ENCODE measurements at regions not wholly inside any gene's neighbourhood (a gene's known extent, or its start where the extent isn't known, plus 50 kb on each side); places are given as distances from the start of the nearest gene placed in this dataset.
A peak's percentile ranks its signal among the peaks of the same experiment; 100 is the strongest.

DNA sequence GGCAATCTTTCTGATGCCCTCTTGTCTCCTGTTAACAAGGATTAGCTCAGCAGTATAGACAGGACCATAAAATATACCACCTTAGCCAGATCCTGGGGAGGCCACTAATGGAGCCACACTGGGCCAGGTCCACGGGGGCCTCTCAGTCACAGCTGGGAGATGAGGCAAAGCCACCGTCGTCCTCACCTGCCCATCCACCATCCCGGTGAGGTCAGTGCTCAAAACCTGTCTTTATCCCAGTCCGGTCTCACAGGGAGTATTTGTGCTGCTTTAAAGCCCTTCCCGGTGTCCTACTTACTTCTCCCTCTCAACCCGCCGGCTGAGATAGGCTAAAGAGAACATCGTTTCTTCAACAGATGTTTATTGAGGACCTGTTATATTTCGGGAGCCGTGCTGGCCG, 104.3 kb downstream of the EDN3 start:
- no peak for DNase-seq

DNA sequence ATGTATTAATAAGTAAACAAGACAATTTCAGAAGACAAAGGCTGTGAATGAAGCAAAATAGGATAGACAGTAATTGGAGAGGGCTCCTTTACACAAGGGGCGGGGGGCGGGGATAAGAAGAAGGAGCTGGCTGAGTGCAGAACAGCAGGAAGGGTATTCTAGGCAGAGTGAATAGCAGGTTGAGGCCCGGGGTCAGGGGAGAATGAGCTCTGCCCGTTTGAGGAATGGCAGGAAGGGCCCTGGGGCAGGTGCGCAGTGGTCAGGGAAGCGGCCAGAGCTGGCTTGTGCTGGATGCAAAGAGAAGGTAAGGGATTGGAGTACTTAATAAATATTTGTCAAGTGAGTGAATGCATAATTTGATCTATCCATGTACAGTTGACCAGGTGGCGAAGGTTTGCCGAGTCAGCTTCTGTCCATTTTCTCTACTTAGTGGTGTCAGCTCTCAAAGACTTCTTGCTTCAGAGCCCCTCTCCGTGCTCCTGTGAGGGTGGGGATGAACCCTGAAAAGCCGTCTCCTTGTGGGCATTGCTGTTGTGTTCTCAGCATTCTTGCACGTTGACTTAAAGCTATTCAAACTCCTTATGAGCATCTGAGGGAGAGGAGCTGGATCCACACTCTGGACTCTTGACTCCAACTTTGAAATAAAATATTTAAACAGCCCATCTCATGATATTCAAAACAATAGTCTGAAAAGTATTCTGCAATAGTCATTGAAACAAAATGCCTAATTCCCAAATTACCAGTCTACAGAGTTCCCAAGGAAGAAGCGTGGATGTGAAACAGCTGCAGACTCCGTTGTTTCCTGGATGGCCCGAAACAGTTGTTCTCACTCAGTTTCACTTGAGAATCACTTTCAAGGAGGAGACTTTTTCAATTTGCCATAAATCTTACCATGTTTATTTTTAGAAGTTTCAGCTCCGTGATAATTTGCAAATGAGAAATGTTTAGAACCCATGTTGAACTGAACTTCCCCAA, 105.1 kb downstream of the EDN3 start:
- DNase-seq: no peak

GRCh38 chr20:59406446-59406845, 106.0 kb downstream of the EDN3 start:
- no peak for DNase-seq

DNA sequence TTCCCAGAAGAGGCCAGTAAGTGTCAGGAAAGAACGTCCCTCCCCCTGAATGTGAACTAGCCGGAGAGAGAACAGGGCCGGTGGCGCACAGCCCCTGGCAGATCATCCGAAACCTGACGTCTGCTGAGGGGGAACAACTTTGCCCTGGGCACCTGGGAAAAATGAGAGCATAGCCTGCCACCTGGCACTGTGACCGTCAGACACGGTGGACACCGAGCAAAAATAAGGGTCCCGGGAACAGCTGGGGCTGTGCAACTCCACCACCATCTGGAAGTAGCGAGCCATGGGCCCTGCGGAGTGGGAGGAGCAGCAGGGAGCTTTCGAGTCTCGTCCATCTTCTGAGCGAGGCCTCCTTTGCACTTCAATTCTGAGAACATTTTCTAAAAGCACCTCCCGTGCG, 110.8 kb downstream of the EDN3 start:
- DNase-seq: no peak

DNA sequence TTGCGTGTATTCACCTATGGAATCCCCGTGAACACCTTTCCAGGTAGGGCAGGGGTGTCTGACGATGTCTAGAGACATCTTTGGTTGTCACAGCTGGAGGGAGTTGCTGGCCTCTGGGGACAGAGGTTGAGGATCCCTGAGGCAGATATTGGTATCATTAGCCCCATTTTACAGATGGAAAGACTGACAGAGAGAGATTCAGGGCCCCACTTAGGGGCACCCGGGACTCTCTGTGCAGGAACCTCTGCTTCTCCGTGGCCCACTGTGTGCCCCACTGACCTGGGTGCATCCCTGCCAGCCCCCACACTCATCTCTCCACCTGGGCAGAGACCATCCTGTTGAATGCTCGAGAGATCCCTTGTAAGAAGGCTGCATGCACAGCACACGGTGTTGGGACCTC, 111.2 kb downstream of the EDN3 start:
- DNase-seq: no peak

DNA sequence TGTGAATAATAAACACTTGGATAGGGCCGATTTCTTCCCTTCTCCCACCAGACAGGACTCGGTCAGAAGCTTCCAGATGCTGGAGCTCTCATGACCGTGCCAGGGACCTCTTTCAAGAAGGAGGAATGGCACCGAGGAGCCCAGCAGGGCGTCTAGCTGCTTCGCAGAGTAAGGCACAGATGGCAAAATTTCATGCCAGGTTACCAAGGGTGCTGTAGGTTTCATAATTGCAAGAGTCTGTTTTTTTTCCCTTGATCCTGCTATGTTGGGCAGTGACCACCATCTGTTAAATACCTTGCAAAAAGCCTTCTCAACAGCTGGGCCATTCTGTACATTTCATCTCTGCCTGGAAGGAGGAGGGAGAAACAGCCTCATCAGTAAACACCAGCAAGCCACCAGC, 111.8 kb downstream of the EDN3 start:
- peak; percentile 67 for DNase-seq

DNA sequence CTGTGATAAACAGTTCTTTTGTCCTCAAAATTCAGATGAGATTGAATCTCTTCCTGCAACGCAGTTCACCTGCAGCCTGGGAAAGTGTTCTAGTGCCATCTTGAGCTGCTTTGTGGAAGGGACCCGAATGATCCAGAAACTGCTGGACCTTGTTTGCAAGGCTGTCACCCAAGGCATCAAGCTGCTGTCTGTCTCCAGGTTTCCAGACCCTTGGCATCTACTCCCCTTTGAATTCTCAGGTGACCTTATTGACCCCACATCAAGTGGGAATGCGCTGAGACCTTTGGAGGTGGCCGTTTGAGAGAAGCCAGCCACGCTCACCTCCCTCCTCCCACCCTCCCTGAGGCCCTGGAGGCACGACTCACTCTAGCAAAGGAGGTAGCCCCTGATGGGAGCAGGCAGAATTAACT, 112.5 kb downstream of the EDN3 start:
- peak; percentile 25 for DNase-seq

DNA sequence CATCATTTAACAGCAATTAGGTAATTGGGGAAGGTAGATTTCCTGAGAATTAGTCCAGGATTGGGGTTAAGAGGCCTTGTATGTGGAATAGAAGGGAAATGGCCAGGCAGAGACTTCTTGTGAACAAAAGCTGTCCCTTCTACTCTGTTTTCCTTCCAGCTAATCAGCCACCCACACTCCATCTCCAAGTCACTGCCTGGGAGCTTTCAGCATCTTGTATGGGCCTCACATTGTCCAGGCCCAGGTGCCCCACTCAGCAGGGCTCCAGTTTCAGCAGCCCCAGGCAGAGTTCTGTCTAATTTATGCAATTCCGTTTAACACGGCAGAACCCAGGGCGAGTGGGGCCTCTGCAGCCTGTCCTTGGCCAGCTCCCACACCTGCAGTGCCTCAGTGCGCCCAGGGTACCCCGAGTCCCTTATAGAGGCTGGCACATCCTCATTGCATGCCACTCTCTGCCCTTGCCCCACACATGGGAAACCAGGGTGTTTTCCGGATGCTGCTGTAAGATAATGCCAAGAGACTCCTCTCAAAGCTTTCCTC, 113.0 kb downstream of the EDN3 start:
- DNase-seq: no peak

DNA sequence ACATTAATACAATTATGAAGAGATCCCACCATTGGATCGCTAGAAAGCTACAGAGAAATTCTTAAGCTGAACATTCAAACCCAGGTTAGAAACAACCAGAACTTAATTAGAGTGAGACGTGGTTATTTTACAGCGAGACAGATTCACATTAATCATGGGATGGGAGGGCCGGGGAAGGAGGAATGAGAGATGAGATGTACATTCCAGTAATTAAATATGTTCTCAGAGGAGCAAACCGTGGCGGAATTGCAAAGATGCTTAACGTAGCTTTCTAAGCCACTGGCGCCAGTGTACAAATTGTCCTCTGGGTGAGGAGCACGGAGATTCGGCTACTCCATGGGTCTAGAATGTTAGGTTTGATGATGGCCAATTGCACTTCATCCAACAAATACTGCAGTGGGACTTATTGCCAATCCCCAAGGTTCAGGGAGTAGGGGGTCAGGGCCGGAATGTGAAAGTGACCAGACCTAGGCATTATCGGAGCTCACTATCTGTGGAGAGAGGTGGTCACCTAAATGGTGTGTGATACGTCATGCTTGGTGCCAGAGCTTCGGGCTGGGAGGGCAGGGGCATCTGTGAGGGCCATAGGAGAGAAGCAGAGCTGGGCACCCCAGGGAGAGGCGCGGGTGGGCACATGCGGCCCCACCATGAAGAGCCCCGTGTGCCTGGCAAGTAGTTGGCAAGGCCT, 114.7 kb downstream of the EDN3 start:
- DNase-seq: no peak

DNA sequence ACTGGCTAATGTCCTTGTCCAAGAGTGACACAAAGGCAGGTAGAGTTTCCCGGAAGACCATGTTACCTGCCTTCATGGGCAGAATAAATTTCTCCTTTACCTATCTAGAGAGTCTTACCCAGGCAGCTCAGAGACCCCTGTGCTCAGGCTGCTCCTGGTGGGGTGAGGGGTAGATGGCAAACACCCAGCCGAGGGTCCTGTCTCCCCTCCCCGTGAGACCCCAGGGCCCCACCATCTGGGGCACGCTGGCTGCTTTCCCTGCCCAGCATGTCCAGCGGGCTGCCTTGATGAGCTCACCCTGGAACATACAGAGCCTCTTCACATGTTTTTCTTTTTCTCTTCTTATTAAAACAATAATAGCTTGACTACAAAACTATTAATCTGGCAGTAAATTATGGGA, 116.5 kb downstream of the EDN3 start:
- DNase-seq: no peak

DNA sequence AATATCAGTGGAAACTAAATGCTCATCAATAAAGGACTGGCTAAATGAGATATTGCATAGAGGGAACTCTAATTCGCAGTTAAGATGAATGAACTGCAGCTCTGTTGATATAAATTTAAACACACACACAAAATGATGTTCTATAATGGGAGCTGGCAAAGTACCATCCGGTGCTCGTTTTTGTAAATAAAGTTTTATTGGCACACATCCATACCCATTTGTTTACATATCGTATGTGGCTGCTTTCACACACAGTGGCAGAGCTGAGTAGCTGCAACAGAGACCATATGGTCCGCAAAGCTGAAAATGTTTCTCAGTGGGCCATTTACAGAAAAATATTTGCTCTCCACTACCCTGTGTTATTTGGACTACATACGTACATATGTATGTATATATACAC, 120.7 kb downstream of the EDN3 start:
- DNase-seq: no peak

DNA sequence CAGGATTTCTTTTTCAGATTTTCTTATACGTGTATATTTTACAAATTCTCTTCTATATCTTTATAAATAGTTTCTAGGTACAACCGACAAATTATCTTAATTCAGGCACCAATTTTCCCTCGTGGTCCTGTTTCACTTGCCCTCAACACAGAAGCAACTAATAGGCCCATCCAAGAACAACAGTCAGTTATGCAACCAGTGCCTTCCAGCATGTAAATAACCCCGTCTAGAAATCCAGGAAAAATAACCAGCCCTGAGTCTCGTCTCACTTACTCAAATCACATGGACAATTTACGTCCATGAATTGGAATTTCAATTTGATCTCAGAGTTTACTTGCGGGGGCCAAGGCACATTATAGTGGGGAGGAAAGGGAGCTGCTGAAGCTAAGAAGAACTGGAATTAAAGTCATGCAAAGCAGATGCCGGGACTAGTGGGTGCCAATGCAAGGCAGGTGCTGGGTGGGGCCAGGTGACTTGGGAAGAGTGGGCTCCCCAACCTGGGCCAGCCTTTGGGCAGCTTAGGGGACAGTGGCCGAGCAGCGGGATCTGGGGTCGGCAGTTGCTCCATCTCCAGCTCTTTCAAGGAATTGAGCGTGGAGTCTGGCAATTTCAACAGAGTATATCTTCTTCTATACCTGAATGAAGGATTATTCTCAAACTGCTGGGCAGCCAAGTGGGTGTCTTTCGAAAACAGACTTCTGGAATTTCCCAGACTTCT, 121.7 kb downstream of the EDN3 start:
- DNase-seq: no peak

GRCh38 chr20:59422872-59423544, 122.6 kb downstream of the EDN3 start:
- DNase-seq: no peak

- DNase-seq: no peak
These were observed 124.6 kb downstream of the EDN3 start for GRCh38 chr20:59424976-59425375.

DNA sequence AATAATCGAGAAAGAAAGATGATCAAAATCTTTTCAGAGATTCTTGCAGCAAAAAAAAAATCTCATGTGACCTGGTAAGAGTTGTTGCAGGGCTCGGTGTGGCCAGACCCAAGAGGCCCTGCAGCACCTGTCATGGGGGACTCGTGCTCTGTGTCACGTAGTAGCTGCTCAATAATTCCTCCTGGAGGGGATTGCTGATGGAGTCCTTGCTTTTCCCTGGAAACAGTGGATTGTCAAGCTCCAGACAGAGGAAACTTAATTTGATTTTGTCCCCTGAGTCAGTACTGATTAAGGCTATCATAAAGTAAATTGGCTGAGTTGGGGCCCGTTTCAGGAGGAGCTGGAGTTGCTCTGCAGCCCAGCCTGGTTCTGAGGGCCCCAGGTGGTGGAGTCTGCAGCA, 125.2 kb downstream of the EDN3 start:
- no peak for DNase-seq

- no peak for DNase-seq
These were observed 127.6 kb downstream of the EDN3 start for GRCh38 chr20:59428006-59428405.

GRCh38 chr20:59428441-59429205, 128.2 kb downstream of the EDN3 start:
- peak; percentile 8 for DNase-seq

GRCh38 chr20:59429396-59429795, 129.0 kb downstream of the EDN3 start:
- DNase-seq: no peak

DNA sequence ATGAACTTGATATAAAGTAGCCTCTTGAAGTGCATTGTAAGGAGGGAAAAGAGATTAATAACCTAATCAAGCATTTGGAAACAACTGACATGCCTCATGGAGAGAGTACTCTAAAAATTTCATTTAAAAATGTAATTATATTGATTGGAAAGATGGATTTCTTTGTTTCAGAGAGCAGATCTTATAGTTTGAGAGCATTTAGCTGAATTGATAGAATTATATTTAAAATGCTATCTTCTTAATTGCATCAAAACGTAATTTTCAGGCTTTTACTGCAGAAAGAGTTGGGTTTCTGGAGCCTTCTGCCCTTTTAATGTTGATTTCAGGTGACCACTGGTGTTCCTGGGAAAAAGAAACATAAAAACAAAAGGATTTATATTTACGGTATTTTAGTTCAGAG, 130.6 kb downstream of the EDN3 start:
- no peak for DNase-seq

- no peak for DNase-seq
These were observed 134.5 kb downstream of the EDN3 start for GRCh38 chr20:59434960-59435359.

DNA sequence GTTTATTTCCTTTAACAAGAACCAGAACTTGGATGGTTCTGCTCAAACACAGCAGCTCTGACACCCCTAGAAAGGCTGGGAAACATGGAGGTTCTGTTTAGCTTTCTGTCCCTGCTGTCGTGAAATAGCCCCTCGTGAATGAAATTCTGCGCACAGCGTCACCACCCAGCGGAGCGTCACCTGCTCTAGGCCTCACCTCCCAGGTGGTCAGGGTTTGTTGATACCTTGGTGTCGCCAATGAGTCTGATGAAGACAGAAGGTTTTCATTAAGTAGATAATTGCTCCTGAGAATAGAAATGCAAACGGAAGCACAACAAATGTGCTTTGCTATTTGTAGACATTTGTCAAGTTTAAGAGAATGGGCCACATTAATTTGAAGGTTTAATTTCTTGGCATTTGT, 135.1 kb downstream of the EDN3 start:
- peak; percentile 35 for DNase-seq

DNA sequence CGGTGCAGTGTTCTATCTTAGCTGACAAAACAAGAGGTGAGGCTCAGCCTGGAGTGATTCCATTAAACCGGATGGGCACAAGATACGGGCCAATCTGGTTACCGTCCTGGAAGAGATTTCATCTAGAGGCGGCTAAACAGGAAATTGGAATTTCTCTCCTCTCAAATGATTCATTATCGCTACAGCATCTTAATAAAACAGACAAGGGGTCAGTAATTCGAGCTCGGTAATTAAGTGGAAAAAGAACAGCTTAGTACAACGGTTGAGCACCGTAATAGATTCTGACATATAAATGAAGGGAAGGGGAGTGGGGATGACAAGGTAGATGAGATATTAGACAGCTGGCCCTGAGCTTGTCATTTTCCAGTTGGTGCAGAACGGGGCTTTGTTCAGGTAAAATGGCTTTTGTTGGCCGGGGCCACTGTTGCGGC, 137.2 kb downstream of the EDN3 start:
- DNase-seq: no peak
